ENCODE measurements at regions not wholly inside any gene's neighbourhood (a gene's known extent, or its start where the extent isn't known, plus 50 kb on each side); places are given as distances from the start of the nearest gene placed in this dataset.
"Not testable (repeated sequence)": the region's sequence is repeated elsewhere in the genome, so short reads cannot be mapped to it uniquely, and the experiment has no call there.

DNA sequence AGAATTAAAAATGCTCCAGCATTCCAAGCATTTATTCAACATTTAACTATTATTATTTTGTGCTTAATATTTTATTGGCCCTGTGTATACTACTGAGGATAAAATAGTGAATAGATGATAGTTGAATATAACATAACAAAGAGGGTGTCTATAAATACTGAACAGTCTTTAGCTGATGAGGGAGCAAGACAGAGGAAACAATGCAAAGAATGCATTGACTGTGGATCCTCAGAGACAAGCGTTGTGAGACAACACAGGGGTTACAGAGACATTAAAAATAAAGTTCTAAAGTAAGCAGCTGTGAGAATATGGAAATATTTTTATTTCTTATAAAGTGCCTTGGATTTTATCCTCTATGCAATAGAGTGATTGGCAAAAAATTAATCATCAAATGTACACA lies 1133.1 kb downstream of the PLA2G4A start:
- no peak for DNase-seq (ENCODE audit: low spot score)

DNA sequence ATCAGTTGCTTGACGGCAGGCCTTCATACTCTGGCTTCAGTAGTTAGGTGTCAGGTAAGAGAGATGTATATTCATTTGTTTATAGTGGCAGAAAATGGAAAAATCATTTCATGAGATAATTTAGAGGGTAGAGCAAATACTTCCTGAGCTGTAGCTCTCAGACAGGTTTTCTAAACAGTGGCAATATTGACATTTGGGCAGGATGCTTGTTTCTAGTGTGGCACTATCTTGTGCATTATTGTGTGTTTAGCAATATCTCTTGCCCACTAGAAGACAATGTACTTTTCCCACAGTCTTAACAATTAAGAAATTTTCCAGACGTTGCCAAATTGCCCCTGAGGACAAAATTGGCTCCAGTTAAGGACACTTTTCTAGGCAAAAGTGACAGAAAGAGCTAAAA lies 1143.1 kb downstream of the PLA2G4A start:
- DNase-seq (ENCODE audit: low spot score): no peak

DNA sequence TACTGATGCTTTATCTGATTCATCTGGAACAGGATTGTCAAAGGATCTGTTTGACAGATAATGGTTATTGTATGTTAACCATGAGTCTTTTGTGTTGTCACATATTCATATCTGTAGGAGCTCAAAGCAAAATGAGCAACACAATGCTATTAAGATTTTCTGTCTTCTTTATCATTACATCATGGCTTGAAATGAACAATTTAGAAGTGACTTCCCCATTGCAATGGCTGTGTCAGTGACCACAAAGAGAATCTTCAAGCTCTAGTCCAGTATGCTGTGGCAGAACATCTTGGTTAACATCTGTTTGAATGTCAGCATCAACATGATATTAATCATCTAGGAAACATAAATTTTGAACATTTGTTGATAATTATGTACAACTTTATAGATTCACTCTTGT lies 1148.5 kb downstream of the PLA2G4A start:
- no peak for DNase-seq (ENCODE audit: low spot score)

DNA sequence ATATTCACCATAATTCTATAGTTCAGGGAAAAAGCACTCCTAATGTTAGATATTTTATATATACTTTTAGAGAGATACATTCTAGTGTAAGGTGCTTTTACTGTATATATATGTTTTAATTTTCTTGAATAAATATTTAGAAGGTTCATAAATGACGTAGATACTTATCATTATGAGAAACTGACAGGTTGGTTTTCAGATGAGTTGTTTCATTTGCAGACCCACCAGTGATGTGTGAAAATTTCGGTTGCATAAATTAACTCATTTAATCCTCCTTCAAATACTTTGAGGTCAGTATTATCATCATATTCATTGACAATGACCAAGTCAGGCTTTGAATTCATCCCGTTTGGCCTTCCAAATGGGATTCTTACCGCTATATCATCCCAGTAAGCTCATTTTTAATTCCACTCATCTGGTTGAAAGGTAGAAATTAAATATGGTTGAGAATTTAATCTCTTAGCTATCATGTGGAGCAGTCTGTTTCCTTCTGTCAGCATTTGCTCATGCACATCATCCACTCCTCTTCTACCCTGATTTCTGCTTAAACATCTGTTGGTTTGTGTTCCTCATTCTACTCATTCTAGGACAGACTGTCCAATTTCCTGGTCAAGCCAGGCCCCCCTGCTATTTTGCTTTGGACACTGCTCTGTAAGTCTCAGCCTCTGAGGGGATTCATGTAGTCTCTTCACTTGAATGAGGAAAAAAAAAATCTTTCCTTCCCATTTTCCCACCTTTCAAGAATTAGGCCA lies 1156.6 kb downstream of the PLA2G4A start:
- no peak for DNase-seq (ENCODE audit: low spot score)

DNA sequence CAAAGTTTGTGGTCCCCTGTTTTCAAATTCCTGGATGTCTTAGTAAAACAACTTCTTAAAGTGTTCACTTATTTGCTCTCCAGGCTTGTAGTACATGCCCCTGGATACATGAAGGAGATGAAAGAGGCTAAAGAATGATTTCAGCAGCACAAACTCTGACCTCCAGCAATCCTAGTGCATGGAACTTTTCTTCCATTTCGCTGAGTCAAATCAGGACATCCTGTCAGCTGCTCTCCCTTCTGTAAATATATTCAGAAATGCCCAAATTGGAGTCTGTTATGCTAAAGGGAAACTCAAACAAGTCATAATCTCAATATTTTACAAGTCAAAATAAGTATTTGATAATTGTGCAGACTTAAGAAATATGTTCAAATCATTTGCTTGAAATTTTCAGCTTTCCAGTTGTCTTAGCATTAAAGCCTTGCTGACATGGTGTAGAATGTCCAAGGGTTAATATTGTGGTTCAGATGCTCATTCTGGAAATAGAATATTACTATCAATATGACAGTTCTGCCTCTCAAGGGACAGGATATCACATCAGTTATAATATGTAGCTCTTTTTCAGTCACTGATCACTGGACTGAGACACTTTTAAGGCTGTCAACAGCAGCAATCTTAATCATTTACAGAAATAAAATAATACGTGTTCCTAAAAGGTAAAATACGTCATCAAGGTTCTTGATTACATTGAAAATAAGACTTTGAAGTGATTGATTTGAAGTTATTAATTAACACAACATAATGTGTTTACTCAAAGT lies 1157.3 kb downstream of the PLA2G4A start:
- no peak for DNase-seq (ENCODE audit: low spot score)

DNA sequence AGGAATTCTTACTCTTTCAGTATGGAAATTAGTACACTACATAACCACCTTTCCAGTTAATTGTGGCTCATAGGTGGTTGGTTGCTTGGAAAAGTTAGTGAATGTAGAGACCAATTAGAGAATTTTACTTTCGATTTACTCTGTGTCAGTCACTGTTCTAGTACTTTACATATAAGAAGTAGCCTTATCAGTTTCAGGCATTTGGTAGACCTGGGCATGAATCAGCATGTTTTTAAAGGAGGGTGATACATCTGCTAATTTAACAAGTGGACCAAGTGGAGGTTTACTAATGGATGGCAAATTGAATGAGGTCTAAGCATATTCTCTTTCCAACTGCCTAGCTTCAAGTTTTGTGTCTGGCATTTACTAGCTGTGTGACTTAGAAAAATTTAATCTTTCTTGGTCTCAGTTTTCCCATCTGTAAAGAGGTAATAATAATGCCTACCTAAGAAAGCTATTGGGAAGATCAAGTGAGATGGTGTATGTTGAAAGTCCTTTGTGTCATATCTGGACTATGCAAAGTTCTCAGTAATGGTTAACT lies 1158.6 kb downstream of the PLA2G4A start:
- DNase-seq (ENCODE audit: low spot score): no peak

DNA sequence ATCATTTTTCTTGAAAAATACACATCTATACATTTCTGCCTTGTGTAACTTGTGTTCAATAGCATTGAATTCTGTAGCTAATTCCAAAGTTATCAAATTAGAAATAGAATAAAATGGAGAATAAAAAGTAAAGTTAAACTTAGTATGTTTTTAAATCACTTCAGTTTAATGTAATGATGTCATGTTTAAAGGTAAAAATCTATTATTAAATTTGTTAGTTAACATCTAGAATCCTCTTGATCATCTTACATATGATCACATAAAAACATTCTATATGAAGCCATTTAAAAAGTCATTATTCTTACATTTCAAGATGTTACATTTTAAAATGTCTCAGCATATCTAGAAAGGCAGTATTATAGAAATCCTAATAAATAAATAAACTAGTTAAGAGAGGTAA lies 1163.2 kb downstream of the PLA2G4A start:
- DNase-seq (ENCODE audit: low spot score): no peak

DNA sequence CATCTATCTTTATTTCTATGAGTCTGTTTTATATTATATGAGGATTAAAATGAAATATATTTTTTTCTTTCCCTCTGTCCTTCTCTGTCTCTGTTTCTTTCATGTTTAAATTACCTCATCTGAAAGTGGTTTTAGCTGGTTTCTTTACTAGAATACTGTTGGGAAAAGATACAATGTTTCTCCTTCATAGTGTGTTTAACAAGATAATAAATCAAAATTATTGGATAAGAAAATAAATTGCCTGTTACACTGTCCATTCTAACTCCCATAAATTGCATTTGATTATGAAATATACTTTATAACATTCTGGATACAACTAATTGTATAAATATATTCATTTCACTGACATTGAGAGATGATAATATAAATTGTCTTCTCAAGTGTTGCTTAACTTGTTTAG lies 1168.0 kb downstream of the PLA2G4A start:
- DNase-seq (ENCODE audit: low spot score): no peak

DNA sequence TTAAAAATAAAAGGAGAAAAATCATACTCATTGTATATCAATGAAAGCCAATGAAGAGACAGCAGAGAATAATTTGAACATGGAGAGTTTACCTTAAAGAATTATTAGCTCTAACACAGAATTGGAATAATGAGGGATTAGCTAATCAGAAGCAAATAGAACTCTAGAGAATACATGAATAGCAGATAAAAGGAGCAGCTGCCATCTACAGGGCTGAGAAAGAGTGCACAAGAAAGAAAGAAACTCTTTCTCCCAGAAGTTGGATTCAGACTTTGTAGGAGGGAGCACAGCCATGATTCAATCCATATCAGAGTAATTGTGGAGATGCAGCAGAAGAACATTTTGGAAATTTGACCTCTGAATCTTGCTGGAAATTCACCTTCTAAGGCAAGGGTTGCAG lies 1171.2 kb downstream of the PLA2G4A start:
- peak; percentile 9 for DNase-seq (ENCODE audit: low spot score)

DNA sequence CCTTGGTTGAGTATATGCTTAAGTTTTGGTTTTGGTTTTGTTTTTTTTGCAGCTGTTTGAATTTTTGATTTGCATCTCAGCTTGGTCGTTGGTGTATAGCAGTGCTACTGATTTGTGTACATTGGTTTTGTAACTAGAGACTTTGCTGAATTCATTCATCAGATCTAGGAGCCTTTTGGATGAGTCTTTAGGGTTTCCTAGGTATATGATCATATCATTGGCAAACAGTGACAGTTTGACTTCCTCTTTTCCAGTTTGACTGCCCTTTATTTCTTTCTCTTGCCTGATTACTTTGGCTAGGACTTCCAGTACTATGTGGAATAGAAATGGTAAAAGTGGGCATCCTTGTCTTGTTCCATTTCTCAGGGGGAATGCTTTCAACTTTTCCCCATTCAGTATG lies 1174.9 kb downstream of the PLA2G4A start:
- DNase-seq (ENCODE audit: low spot score): not testable (repeated sequence)

DNA sequence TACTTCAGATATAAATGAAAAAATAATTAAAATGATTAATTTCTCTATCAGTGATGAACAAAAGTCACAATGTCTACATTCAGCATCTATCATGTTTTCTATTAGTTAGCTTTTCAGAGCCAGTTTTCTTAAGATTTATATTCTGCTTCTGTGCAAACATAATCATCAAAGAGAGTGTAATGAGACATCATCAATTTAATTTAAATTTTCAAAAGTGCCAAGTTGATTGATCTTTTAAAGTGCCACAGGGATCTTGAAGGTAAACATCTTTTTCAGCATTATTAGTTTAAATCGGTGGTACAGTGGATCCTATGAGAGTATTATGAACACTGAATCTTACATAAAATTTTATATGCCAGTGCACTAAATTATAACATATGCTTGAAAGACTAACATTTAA lies 1176.1 kb downstream of the PLA2G4A start:
- no peak for DNase-seq (ENCODE audit: low spot score)

DNA sequence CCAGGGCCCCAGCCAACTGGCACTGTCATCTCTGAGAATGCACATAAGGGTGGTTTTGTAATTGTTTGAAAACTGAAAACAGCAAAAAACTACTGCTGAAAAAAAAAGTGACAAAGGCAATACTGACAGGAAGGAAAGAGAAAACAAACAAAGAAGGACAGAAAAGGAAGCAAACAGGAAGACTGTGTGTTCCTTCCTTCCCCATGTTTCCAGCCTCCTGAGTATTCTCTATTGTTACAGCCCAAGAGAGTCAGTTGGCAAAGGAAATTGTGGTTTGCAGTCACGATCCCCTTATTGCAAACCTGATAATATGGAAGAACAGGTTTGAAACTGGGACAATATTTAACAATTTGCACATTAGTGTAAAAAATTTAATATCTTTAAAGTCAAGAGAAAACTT lies 1177.6 kb downstream of the PLA2G4A start:
- no peak for DNase-seq (ENCODE audit: low spot score)

DNA sequence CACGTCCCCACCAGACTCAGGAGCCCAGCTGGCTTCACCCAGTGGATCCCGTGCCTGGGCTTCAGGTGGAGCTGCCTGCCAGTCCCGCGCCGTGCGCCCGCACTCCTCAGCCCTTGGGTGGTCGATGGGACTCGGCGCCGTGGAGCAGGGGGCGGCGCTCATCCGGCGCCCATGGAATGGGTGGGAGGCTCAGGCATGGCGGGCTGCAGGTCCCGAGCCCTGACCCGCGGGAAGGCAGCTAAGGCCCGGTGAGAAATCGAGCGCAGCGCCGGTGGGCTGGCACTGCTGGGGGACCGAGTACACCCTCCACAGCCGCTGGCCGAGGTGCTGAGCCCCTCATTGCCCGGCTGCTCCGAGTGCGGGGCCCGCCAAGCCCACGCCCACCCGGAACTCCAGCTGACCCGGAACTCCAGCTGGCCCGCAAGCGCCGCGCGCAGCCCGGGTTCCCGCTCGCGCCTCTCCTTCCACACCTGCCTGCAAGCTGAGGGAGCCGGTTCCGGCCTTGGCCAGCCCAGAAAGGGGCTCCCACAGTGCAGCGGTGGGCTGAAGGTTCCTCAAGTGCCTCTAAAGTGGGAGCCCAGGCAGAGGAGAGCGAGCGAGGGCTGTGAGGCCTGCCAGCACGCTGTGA lies 1184.6 kb downstream of the PLA2G4A start:
- not testable (repeated sequence) for DNase-seq (ENCODE audit: low spot score)

DNA sequence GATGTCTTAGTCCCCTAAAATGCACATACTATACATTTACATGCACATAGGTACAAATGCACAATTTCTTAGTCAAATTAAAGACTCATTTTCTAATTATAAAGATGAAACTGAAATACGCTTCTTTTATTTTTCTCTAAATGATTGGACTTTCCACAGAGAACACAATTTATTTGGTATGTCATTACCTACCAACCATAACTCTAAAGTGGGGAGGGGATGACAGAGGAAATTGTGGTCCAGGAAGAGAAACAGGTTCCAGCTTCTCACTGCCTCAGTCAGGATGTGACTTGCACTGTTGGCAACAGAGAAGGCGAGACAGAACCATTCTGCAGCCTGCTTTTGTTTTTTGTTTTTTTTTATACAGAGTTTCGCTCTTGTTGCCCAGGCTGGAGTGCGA lies 1189.2 kb downstream of the PLA2G4A start:
- DNase-seq (ENCODE audit: low spot score): no peak

DNA sequence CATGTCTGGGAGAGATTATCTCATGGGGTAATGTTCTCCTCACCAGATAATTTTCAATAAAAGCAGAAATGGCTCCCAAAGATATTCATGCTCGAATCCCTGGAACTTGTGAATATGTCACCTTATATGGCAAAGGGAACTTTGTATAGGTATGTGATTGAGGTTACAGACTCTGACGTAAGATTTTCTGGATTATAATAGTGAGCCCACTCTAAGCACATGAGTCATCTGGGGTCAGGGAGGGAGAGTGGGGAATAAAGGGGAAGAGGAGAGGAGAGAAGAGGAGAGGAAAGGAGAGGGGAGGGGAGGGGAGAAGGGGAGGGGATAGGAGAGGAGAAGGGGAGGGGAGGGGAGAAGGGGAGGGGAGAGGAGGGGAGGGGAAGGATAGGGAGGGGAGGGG lies 1193.9 kb downstream of the PLA2G4A start:
- no peak for DNase-seq (ENCODE audit: low spot score)

DNA sequence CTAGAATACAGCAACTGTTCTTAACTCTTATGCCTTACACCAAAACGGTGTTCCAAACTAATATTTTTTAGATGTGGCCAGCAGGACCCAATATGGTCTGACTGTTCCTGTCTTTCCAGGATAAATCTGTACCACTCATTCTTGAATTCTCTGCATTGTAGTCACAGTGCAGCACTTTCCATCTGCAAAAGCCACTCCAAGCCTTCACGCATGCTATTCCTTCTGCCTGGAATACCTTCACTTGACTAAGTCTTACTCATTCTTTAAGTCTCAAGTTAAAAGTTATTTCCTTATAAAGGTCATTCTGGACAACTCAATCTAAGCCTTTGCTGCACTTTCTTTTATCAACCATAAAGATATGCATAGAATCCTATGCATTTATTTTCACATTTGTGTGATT lies 1194.5 kb downstream of the PLA2G4A start:
- DNase-seq (ENCODE audit: low spot score): no peak

DNA sequence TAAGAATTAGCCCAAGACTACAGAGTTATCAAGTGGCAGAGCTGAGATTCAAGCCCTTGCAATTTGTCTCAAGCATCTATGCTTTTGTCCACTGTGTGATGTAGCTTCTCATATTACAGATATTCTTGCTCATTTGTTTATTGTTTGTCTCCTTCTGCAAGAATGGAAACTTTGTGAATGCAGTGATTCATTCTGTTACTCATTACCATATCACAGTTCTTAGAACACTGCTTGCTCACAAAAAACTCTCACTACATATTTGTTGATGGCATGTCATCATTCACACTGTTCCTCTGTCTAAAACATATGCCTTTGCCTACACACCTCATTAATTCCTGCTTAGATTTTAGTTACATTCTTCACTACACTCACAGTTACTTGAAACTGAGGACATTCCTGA lies 1198.9 kb downstream of the PLA2G4A start:
- DNase-seq (ENCODE audit: low spot score): no peak

DNA sequence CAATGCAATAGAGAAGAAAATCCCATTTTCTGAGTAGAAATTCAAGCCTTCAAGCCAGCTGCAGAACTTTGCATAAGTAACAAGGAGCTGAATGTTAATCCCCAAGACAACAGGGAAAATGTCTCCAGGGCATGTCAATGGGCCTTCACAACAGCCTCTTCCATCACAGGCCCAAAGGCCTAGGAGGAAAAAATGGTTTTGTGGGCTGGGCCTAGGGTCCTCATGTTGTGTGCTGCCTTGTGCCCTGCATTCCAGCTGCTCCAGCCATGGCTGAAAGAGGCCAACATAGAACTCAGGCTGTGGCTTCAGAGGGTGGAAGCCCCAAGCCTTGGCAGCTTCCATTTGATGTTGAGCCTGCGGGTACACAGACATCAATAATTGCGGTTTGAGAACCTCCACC lies 1208.8 kb downstream of the PLA2G4A start:
- not testable (repeated sequence) for DNase-seq (ENCODE audit: low spot score)

DNA sequence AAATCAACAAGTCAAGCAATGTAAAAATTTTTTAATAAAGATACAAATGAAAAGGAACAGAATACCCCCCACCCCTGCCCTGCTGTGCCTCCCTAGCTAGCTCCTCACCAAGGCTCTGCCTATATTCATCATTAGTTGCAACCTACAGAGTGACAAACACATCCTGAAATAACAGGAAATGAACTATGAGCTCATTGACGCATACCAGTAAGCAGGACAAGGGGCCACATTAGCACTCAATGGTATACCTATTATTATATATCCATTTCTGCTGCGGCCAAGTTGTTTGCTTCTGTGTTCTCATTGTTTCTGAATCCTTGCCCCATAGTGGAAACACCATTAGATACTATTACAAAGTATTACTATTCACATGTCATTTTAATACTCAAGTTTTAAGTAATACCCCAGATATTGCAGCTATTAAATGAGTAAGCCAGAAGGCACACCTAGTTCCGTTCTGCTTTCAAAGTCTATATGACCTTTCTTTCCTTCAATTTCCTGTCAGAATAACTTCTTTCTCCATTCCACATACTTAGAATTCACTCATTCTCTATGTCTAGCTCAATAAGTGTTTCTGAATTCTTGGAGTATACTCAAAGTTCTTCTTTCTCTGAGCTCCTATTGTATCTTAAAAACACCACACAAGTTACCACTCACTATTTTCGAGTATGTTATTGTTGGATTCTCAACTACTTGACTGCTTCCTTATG lies 1214.9 kb downstream of the PLA2G4A start:
- DNase-seq (ENCODE audit: low spot score): no peak

DNA sequence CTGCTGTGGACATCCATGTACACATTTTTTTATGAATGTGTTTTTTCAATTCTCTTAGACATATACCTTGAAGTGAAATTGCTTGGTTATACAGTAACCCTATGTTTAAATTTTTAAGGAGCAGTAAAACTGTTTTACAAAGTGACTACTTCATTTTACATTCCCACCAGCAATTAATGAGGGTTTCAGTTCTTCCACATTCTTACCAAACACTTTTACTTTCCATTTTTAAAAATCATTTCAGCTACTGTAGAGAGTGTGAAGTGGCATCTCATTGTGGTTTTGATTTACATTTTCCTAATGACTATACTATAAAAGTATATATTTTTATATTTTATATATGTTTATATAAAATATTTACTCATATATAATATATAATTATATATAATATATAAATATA lies 1221.5 kb downstream of the PLA2G4A start:
- no peak for DNase-seq (ENCODE audit: low spot score)

DNA sequence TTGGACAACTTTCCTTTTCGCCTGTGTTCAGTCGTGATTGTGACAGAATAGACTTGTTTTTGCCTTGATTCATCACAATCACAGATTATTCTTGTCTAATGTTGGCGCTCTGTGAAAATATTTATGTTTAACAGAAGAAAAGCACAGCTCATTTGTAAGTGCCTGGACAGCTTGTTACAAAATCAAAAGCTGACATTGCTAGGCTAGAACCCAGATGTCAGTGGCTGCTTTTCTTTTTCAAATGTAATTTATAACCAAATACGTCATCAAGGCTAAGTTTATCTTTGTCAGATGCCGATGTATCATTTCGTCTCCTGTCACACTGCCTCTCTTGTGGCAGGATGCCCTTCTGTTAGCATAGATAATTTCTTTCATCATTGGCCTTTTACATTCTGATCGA lies 1227.3 kb downstream of the PLA2G4A start:
- DNase-seq (ENCODE audit: low spot score): no peak

DNA sequence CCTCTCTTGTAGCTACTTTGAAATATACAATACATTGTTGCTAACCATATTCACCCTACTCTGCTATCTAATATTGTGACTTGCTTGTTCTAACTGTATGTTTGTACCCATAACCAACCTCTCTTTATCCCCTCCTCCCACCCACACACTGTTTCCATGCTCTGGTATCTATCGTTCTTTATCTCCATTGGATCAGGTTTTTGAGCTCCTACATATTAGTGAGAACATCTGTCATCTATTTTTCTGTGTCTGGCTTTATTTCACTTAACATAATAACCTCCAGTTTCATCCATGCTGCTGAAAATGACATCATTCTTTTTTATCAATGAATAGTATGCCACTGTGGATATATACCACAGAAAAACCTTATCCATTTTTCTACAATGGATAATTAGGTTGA lies 1230.1 kb downstream of the PLA2G4A start:
- DNase-seq (ENCODE audit: low spot score): no peak

Measured in iPS-NIHi11 (cell line).